Stimulated activated CD8-positive, alpha-beta memory T cell treated with anti-CD3 and anti-CD28 coated beads, Interleukin-4, amount 100 ng/mL, for 4 hours (primary cell): ENCODE measurements at regions not wholly inside any gene's neighbourhood (a gene's known extent, or its start where the extent isn't known, plus 50 kb on each side); places are given as distances from the start of the nearest gene placed in this dataset.

ENCODE experiments used
- DNase-seq, 2 donors: peaks; one replicate each; pipeline ENCODE4 v3.0.0-alpha.2; 2020; ENCODE audit warnings: low read depth in 2 of 2, low spot score in 1 of 2

DNA sequence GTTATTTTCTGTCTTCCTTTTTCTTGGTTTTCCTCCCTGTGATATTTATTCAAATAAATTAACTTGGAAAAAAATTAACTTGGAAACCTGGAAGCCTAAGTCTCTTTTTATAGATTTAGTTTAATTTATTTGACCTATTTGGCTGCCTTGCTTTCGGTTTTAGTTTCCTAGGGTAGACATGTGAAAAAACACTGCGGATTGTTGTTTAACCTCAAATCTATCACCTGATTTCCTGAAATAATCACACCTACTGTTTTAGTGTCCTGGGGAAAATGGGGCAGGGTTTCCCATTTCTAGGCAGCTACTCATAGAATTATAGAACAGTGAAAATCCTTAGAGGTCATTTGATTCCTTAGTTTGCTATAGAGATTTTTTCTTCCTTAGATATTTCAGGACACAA, 412.4 kb downstream of the PCDH17 start:
- no peak for DNase-seq

DNA sequence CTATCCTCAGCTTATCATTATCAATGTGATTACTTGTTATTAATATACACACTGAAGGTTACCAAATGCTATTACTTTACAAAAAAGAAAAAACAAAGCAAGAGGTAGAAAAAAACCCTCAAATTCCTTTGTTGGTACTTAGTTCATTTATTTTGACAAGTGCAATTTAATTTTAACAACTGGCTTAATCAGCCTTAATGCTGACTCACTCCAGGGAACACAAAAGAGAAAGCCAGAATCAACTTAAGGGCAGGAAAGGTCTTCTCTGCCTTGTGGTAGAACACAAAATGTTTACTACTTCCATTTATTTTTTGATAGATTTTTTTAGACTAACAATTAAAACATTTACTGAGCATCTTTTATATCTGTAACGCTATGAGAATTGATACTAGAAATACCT, 417.1 kb downstream of the PCDH17 start:
- DNase-seq: no peak

DNA sequence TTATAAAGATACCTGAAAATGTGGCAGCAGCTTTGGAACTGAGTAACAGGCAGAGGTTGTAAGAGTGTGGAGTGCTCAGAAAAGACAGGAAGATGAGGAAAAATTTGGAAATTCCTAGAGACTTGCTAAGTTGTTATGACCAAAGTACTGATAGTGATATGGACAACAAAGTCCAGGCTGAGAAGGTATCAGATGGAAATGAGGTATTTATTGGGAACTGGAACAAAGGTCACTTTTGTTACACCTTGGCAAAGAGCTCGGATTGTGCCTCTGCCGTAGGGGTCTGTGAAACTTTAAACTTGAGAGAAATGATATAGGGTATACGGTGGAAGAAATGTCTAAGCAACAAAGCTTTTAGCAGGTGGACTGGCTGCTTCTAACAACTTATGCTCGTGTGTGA, 419.9 kb downstream of the PCDH17 start:
- DNase-seq: no peak

DNA sequence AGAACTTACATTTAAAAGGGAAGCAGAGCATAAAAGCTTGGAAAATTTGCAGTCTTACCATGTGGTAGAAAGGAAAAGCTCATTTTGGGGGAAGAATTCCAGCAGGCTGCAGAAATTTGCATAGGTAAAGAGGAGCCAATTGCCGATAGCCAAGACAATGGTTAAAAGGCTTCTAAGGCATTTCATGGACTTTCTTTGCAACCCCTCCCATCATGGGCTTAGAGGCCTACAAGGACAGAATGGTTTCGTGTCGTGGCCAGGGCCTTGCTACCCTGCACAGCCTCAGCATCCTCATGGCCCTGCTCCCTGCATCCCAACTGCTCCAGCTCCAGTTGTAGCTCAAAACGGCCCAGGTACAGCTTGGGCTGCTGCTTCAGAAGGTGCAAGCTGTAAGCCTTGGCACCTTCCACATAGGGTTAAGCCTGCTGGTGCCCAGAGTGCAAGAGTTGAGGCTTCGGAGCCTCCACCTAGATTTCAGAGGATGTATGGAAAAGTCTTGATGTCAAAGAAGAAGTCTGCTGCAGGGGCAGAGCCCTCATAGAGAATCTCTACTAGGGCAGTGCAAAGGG, 420.3 kb downstream of the PCDH17 start:
- no peak for DNase-seq

DNA sequence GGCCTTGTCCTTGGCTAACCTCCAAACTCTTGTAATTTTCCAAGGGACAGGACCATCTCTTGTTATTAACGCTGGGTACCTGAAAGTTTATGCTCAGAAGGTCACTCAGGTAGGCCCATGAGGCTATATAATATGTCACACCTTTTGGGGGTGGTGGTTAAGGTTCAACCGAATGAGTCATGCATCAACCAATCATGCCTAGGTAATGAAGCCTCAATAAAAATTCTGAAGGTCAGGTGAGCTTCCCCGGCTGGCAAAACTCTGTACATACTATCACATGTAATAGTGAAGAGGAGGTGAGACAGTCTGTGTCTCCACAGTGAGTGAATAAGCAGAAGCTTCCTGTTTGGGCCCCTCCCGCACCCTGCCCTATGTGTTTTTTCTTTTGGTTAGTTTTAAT, 424.9 kb downstream of the PCDH17 start:
- no peak for DNase-seq

DNA sequence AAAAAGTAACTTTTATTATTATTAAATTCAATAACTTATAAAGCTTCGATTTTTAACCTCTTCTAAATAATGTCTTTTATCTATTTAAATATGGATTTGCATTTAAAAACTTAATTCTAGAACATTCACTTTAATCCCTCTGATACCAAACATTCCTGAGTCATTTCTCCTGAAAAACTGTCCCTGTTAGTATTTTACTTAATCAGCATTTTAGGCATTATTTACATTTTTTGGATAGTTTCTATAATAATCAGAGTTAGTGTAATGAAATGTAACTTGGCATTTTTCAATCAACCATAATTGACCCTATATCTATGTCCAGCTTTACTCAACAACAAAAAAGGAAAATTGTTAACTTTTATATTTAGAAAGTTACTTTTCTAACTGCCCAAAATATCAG, 428.1 kb downstream of the PCDH17 start:
- DNase-seq: no peak

DNA sequence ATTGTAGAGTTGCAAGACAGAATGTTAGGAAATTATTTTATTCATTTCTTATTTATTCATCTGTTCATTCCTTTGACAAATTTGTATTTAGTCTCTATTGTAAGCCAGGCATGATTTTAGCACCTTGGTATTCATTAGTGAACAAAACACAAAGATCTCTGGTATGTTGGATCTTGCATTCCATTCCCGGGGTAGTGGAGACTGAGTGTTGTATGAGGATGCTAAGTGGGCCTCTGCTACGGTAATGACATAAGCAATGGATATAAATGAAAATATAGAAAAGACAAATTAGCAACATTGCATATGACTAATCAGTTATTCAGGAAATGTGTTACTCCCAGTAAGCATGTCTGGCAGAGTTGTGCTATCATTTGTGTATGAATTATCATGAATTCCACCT, 449.3 kb downstream of the PCDH17 start:
- no peak for DNase-seq

DNA sequence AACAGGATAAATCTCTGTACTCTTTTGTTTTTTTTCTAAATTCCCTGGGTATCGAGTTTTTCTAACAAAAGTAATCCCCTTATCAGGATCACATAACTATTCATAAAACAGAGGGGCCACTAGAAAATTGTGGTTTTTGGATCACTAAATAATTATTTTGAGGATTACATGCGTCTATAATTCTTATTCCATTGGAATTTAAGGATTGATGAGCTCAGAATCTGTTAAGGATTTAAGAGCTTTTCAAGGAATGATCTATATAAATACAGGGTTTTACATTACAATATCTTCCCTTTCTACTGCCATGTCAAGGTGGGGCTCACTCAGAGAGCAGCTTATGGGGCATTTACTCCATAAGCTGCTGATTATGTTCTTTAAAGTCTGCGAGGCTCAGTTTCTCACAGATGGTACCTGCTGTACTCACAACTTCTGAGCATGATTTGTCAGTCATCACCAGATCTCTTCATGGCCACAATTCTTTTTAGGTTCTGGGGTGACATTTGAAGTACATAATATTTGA, 449.8 kb downstream of the PCDH17 start:
- DNase-seq: no peak

DNA sequence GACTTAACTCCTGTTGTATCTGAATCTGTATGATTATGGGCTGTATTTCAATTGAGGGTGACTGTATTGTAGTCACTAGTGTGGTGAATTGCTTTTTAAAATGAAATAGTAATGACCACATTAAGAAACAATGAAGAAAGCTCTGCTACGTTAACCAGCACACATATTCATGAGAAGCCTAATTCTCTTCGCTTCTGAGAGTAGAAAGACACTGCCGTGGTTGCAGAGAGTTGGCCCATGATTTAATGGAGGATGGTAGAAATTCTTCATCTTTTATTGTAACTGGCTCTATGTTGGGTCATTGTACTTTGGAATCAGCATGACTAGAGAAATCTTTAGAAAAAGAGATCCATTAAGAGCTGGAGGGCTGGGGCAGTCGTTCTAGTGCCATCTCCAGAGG, 451.5 kb downstream of the PCDH17 start:
- no peak for DNase-seq

DNA sequence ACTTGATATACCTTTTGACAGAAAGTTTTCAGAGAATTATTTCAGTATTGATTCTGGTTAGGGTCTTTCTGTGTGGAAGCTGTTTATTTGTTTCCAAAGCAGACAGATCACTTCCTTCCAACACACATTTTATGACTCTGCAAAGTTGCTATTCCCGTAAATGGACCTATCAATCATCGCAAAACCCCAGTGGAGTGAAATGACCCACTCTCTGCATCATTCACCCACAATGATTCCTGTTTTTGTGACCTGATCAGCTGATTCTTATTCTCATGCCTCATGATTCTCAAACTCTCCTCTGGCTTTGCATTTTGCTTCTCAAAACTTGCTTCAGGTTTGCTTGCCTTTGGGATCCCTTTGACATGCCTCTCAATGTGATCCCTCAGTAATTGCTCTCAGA, 453.7 kb downstream of the PCDH17 start:
- DNase-seq: no peak

DNA sequence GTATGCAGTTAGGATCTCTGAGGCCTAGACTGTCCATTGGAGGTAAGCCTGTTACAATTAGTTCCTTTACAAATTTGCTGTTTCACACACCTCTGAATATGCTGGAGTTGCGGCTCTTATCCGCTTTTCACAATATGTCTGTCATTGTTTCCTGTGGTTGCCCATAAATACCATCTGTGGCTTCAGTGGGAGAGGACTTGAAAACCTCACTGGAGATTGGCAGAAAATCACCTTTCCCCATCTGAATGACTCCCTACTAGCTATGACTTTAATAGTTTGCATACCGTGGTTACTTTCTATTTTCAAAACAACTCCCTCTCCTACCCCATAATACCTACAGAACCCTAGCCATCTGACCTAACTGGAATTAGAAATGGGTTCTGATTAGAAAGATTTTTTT, 454.3 kb downstream of the PCDH17 start:
- DNase-seq: no peak

DNA sequence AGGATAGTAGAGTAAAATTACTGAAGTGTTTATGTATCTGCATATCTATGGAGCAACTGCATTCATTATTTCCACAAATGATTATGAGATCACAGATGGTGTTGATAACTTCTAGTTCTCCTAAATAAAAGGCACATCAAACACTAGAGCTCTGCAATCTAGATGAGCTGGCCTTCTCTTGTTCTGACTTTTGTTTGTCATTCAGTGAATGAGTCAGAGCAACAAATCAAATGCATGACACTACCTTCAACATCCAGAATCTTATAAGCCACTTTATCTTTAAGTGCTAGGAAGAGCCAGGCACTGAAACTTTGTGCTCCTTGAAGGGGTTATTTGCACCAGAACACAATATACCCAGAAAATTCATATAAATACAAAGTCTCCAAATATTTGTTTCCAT, 456.0 kb downstream of the PCDH17 start:
- no peak for DNase-seq

DNA sequence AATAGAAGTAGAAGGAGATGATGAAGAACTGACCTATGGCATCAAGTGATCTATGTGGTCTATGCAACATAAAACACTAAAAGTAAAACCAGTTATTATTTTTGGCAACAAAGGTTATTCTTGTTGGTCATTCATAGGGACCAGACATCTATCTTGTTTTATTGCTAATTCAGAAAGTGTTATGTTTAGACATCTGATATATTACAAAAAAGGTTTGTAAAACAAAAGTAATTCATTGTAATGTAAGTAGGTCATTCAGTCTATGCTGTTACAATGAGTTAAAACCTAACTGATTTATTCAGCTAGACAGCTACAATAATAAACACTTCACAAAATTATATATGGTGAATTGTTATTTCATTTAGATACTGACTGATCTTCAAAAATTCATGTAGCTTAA, 461.9 kb downstream of the PCDH17 start:
- no peak for DNase-seq

DNA sequence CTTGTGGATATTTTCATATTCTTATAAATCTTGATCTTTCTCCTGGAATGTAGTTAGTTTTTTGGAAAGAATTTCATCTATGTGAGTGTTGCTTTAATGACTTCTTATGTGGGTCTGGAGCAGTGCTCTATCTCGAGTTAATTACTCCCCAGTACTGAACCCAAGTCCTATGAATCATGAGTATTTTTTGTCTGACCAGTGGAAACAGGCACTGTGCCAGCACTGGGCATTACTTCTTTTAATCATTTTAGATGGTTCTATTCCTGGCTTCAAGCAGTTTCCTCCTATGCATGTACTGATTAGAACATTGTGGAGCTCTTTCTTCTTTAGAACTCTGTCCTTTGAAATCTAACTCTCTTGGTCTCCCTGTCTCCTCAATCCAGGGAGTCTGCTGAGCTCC, 466.3 kb downstream of the PCDH17 start:
- DNase-seq: no peak

DNA sequence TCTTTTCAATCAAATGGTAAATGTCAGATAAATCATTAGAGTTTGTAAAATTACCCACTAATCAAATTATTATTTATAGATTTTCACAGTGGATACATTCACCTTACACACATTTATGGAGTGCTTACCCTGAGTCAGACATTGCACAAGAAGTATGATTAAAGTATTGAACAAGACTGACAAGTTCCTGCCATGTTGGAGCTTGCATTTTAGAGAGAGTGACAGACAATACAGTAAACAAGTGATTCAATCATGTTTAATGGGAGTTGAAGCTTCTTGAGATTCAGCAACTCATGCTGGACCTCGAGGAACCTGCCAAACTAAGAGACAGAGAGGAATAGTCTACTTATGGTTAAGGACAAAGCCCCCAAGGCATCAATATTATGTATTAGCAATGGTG, 487.8 kb downstream of the PCDH17 start:
- no peak for DNase-seq

DNA sequence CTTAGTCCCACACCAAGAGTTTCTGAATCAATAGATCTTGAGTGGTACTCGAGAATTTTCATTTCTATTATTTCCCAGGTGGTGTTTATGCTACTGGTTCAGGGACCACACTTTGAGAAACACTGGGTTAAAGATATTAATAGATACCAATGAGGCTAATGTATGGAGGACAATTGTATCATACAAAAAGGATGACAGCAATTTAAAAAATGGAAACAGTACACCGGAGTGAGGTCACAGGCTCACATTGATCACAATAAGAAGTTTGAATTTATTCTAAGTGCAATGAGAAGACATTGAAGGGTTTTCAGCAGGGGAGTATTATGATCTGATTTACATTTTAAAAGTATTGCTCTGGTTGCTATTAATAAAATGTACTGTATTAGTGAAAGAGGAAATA, 488.3 kb downstream of the PCDH17 start:
- no peak for DNase-seq

DNA sequence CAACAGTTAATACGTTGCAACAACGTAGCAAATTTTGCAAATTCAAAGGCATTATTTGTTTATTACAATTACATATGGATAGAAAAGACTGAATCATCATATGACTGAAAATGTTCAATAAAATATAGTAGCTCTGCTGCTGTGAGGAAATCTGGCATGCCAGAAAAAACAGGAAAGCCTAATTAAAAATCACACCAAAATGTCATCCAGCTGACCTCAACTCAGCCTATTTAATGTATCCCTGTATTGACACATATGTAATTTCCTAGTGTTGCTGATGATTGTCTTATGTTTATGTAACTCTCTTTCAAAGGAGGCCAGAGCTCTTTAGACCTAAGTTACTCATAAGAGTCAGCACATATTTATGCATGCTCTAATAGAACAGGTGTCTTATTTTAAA, 495.0 kb downstream of the PCDH17 start:
- DNase-seq: no peak

DNA sequence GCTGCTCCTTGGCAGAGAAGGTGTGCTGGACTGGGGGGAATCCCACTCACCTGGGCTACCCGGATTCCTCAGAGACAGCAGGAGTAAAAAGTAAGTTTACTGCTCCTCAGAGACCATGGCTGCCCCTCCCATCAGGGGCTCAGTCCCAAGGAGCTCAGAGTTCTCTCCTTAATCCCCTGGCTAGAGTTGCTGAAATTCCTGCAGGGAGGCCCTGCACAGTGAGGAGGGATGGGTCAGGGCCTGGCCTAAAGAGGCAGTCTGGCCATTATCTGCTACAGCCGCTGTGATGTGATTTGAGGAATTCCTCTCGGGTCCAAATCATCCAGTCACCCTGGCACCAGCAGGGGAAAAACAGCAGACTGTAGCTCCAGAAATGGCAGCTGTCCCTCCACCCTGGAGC, 502.5 kb downstream of the PCDH17 start:
- no peak for DNase-seq

DNA sequence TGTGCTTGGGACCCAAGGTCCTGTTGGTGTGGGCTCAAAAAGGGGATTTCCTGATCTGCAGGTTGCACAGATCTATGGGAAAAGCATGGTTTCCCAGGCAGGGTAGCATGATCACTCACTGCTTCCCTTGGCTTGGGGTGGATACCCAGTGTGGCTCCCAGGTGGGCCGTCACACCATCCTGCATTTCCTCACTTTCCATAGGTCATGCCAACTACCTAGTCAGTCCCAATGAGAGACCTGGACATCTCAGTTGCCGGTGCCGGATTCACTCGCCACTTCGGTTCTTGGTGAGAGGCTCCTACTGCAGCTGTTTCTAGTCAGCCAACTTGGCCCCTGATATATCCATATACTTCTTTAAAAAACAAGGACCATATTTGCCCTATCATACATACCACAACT, 503.0 kb downstream of the PCDH17 start:
- no peak for DNase-seq

DNA sequence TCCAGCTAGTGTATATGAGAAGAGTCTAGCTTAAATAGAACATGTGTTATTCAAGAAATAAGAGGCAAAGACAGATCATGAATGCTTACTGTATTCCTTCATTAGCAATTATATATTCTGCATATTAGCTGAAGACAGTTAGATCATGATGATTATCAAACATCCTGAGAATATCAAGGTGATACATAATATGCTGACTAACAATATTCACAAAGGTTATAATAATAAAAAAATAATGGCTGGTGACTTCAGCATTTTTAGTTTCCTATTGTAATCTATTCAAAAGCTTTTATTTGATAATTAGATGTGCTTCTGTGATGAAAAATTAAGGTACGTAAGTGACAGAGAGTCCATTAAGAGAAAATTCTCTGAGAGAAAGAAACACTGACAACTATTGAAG, 511.4 kb downstream of the PCDH17 start:
- DNase-seq: no peak

DNA sequence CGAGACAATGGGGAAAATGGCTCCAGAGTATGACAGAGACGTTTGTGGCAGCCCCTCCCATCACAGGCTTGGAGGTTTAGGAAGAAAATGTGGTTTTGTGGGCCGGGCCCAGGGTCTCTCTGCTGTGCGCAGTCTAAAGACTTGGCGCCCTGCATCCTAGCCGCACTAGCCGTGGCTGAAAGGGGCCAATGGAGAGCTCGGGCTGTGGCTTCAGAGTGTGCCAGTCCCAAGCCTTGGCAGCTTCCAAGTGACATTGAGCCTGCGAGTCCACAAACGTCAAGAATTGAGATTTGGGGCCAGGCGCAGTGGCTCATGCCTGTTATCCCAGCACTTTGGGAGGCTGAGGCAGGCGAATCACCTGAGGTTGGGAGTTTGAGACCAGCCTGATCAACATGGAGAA, 513.1 kb downstream of the PCDH17 start:
- DNase-seq: no peak

DNA sequence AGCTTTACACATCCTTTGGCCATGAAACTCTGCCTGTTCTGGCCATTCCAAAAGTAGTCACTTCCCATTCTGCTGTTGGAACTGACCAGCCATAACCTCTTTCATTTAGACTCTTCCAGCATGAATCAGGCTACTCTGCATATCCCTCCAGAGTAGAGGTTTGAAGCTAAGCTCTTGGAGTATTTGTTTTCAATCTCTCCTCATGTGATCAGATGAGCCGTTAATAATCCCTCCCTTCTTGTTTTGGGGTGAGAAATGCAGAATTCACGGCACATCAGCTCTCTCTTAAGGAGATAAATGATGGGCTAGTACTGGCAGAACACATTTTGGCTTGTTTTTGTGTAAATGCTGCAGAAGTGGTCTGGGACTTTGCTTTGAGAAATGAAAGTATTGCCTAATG, 519.9 kb downstream of the PCDH17 start:
- no peak for DNase-seq

DNA sequence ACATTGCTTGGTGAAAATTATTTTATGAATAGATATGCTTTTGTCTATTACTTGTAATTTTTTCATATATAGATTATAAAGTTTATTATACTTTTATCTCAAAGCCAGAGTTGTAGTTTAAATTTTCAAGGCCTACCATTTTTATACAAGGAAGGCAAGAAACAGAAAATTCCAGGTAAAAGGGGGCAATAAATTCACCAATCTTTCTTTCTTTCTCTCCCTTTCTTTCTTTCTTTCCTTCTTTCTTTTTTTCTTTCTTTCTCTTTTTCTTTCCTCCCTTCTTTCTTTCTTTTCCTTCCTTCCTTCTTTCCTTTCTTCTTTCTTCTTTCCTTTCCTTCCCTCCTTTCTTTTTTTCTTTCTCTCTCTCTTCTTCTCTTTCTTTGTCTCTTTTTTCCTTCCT, 529.4 kb downstream of the PCDH17 start:
- no peak for DNase-seq

DNA sequence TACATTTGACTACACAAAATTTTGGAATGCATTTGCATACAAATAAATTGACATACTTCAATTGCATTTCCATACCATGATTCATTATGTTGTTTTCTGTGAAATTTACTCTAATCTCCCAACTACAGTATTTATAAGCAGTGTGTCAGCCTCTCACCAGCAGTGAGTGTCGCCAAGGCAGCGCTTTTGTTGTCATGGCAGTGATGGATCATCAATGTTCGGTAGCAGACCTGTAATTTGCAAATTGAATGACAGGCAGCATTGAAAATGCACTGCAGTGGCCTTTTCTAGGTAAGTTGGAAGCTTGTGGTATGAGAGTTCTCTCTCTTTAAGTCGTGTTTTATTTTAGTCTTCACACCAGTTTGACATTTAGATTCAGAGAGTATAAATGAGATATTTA, 534.1 kb downstream of the PCDH17 start:
- DNase-seq: no peak
